T-cell (primary cell): ENCODE measurements at regions not wholly inside any gene's neighbourhood (a gene's known extent, or its start where the extent isn't known, plus 50 kb on each side); places are given as distances from the start of the nearest gene placed in this dataset.

Experiments
- ATAC-seq, 4 experiments: fragments of 200-7000 bp in 3 of 4; fragments of 150-1000 bp in 1 of 4; cut with Tn5 transposase; replicated peaks in 1 of 4; 1 replicate in 3 of 4; 2 replicates in 1 of 4; pipeline ENCODE4 v1.10.0; 2021; ENCODE audit warnings: moderate library complexity in 3 of 4, mild to moderate bottlenecking in 2 of 4, moderate number of reproducible peaks in 1 of 4
- CTCF ChIA-PET, 2 donors: fragments of 300-600 bp; sonication (Branson Sonifier 250); formaldehyde crosslinking; loops; one replicate each; lab custom pipeline; 2022; ENCODE audit warnings: antibody characterized with exemption in 2 of 2; lab: Charles Lee
- POLR2A ChIA-PET, 2 donors: fragments of 300-600 bp; sonication (Branson Sonifier 250); formaldehyde crosslinking; loops; one replicate each; lab custom pipeline; 2022; ENCODE audit warnings: antibody characterized with exemption in 2 of 2; lab: Charles Lee
- DNase-seq, 35 experiments: peaks; one replicate each; pipeline versions ENCODE4 v3.0.0 to v3.0.0-alpha.2; 2013 to 2023
- H3K27ac ChIP-seq: one replicate; pipeline ENCODE4 v1.5.1; 2013; ENCODE audit warnings: low read length
- H3K27me3 ChIP-seq, 2 experiments: replicated peaks in 1 of 2; 1 replicate in 1 of 2; 2 replicates in 1 of 2; pipeline versions ENCODE4 v1.6.1 to v1.7.0; 2013; ENCODE audit warnings: low read length in 1 of 2, mixed read lengths in 1 of 2; ENCODE audit not compliant: control insufficient read depth in 2 of 2, insufficient read depth in 2 of 2; ENCODE audit errors: extremely low read depth in 1 of 2
- H3K36me3 ChIP-seq, 2 donors: 1 replicate in 1 of 2; 2 replicates in 1 of 2; pipeline versions ENCODE4 v1.6.1 to v1.7.0; 2013; ENCODE audit warnings: low read length in 1 of 2; ENCODE audit not compliant: control insufficient read depth in 2 of 2, insufficient read depth in 1 of 2; ENCODE audit errors: extremely low read depth in 1 of 2
- H3K4me1 ChIP-seq, 2 experiments: 1 replicate in 1 of 2; 2 replicates in 1 of 2; pipeline versions ENCODE4 v1.6.1 to v1.7.0; 2013; ENCODE audit warnings: low read length in 2 of 2, mixed read lengths in 1 of 2; ENCODE audit not compliant: insufficient read depth in 2 of 2, control insufficient read depth in 1 of 2; ENCODE audit errors: extremely low read depth in 1 of 2
- H3K4me3 ChIP-seq, 2 donors: 1 replicate in 1 of 2; 2 replicates in 1 of 2; pipeline versions ENCODE4 v1.5.1 to v1.7.0; 2013; ENCODE audit warnings: mild to moderate bottlenecking in 2 of 2, low read length in 1 of 2, moderate library complexity in 1 of 2; ENCODE audit not compliant: control insufficient read depth in 1 of 2; ENCODE audit errors: extremely low read depth in 1 of 2
- H3K9me3 ChIP-seq: 2 replicates; pipeline ENCODE4 v1.7.0; 2013
- H3K27ac Mint-ChIP-seq, 2 donors: one replicate each; pipeline ENCODE4 v1.8.0; 2020 to 2021; ENCODE audit warnings: mild to moderate bottlenecking in 2 of 2, mixed read lengths in 2 of 2
- H3K27me3 Mint-ChIP-seq, 2 donors: one replicate each; pipeline ENCODE4 v1.8.0; 2021 to 2022; ENCODE audit warnings: mixed read lengths in 2 of 2
- H3K36me3 Mint-ChIP-seq: one replicate; pipeline ENCODE4 v1.8.0; 2021; ENCODE audit warnings: mixed read lengths
- H3K4me1 Mint-ChIP-seq, 3 donors: one replicate each; pipeline ENCODE4 v1.8.0; 2020 to 2022; ENCODE audit warnings: mixed read lengths in 3 of 3, mild to moderate bottlenecking in 1 of 3
- H3K4me3 Mint-ChIP-seq, 3 donors: one replicate each; pipeline ENCODE4 v1.8.0; 2020 to 2022; ENCODE audit warnings: mild to moderate bottlenecking in 3 of 3, mixed read lengths in 3 of 3, moderate library complexity in 3 of 3
- H3K9me3 Mint-ChIP-seq, 3 donors: one replicate each; pipeline ENCODE4 v1.8.0; 2020 to 2022; ENCODE audit warnings: mixed read lengths in 3 of 3
- WGBS: methylation state at CpG from one replicate; pipeline ENCODE4 v1.1.5; 2013; ENCODE audit warnings: missing lambda C conversion rate; ENCODE audit not compliant: insufficient coverage; 5-methylcytosine and 5-hydroxymethylcytosine counted together

DNA sequence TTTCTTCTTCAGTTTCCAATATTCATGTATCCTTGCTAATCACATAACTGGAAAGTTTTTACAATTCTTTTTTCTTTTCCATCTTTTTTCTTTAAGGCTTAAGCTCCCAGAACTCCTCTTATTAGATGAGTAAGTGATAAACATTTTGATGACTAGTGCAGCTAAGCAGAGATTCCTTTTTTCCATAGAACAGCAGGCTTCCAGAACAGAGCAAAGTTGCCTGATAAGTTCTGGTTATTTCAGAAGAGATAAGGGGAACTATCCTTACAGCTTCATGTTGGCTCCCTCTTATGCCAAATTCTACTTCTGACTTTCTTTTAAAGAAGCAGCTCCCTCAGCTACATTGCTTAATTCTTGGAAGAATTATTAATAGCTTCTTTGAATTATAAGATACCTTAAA lies 194.7 kb upstream of the FAR2 start:
- no peak overlapping the region for H3K27ac Mint-ChIP-seq
- ChIA-PET CTCF (no interaction called here), POLR2A (interaction anchor here in 1 of 2 donors (0.7 kb wide), 1 partner anchor 244 kb away, joined by 3 read pairs; no protein-coding TSS in a partner anchor)
- H3K4me1 ChIP-seq = no peaks in the 10 kb centered on the region
- ATAC-seq (no peak), DNase-seq (no peak)
- no peaks in the 10 kb centered on the region for H3K36me3 ChIP-seq
- no peaks in the 10 kb centered on the region for H3K27me3 ChIP-seq
- H3K4me3 ChIP-seq = no peak overlapping the region
- peaks cover 0 to 10% of the 10 kb centered on the region in 2 donors for H3K27me3 Mint-ChIP-seq
- no peaks in the 10 kb centered on the region for H3K4me1 Mint-ChIP-seq
- no peaks in the 10 kb centered on the region for H3K36me3 Mint-ChIP-seq
- H3K9me3 Mint-ChIP-seq = peaks cover 0 to 3% (median 0%) of the 10 kb centered on the region in 3 donors
- H3K27ac ChIP-seq = no peak overlapping the region
- no peak overlapping the region for H3K4me3 Mint-ChIP-seq
- no peaks in the 10 kb centered on the region for H3K9me3 ChIP-seq

DNA sequence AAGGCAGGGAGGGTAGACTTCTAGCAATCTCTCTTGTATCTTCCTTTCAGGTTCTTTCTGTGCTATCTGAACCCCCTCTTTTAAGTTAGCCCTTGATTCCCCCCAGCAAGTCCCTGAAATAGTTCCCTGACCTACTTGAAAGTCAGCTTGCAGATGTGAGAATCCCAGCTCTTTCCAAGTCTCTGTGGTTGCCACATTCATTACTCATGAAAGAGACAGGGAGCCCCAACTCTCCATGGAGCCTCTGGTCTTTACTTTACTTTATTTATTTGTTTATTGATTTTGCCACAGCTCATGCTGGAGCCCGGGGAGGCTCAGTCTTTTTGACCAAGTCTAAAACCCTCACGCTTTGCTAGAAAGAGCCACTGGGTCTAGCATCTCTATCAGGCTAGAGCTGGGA lies 193.6 kb upstream of the FAR2 start:
- ChIA-PET CTCF (no interaction called here), POLR2A (no interaction called here)
- H3K4me3 Mint-ChIP-seq = no peak overlapping the region
- ATAC-seq (no peak), DNase-seq (no peak)
- no peaks in the 10 kb centered on the region for H3K36me3 Mint-ChIP-seq
- H3K27me3 Mint-ChIP-seq = peaks cover 0 to 13% of the 10 kb centered on the region in 2 donors
- Histone ChIP-seq H3K36me3 (no peaks in the 10 kb centered on the region), H3K27me3 (no peaks in the 10 kb centered on the region), H3K27ac (no peak overlapping the region), H3K4me1 (no peaks in the 10 kb centered on the region), H3K4me3 (no peak overlapping the region), H3K9me3 (no peaks in the 10 kb centered on the region)
- no CpG with 5 or more reads among the region's 2 CpGs for WGBS
- H3K27ac Mint-ChIP-seq = no peak overlapping the region
- H3K4me1 Mint-ChIP-seq = no peaks in the 10 kb centered on the region
- H3K9me3 Mint-ChIP-seq = peaks cover 0 to 4% (median 3%) of the 10 kb centered on the region in 3 donors

DNA sequence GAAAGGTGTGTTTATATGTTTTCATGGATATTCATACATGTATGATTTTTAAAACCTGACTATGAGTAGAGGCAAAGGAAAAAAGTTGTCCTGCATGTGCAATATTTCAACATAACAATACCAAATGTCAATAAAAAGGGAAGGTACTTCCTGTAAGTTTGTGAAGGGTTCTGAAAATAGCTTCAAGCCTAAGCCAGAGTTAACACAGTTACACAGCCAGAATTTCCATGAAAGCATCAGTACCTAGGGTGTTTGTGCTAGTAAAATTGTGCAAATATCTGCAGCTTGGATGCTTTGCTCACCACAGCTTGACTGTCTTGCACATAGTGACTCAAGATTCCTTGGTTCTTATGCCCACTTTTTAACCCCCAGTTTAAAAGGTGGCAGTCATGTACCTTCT lies 193.1 kb upstream of the FAR2 start:
- H3K4me3 Mint-ChIP-seq = no peak overlapping the region
- no peaks in the 10 kb centered on the region for H3K4me1 ChIP-seq
- H3K9me3 ChIP-seq = no peaks in the 10 kb centered on the region
- H3K36me3 ChIP-seq = no peaks in the 10 kb centered on the region
- H3K27ac ChIP-seq = no peak overlapping the region
- H3K36me3 Mint-ChIP-seq = no peaks in the 10 kb centered on the region
- CTCF ChIA-PET = no interaction called here
- H3K4me3 ChIP-seq = no peak overlapping the region
- no peak for DNase-seq
- peaks cover 0 to 4% (median 3%) of the 10 kb centered on the region in 3 donors for H3K9me3 Mint-ChIP-seq
- H3K27me3 ChIP-seq = no peaks in the 10 kb centered on the region
- POLR2A ChIA-PET = no interaction called here
- H3K27me3 Mint-ChIP-seq = peaks cover 0 to 13% of the 10 kb centered on the region in 2 donors
- no peak for ATAC-seq
- no peak overlapping the region for H3K27ac Mint-ChIP-seq
- H3K4me1 Mint-ChIP-seq = no peaks in the 10 kb centered on the region

DNA sequence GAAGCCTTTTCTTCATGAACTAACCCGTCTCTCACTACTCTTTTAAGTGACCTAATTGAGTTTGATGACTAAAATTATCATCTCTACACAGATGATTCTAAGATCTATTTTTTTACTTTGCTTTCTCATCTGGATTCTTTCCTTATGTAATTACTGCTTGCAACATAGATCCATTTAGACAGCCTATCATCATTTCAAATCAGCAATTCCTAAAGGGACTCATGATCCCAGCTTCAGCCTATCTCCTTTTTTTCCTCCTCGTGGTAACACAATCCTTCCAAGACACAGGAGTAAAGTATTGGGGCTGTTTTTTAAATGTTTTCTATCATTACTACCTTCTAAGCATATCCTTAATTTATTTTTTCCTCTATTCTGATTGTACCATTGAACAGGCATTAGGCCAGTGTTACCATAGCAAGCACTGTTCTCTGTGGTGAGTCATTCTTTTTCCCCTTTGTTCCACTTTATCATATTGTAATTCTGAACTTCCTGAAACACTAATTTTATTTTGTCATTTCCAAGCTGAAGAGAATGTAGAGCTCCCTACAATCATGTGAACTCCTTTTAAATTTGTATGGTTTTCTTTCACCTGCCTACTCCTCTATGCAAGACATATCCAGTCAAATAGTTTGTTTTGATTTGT lies 190.4 kb upstream of the FAR2 start:
- peaks cover 0 to 4% (median 3%) of the 10 kb centered on the region in 3 donors for H3K9me3 Mint-ChIP-seq
- H3K4me3 Mint-ChIP-seq = no peak overlapping the region
- Histone ChIP-seq H3K36me3 (no peaks in the 10 kb centered on the region), H3K27me3 (no peaks in the 10 kb centered on the region), H3K4me1 (no peaks in the 10 kb centered on the region), H3K4me3 (no peak overlapping the region), H3K27ac (no peak overlapping the region), H3K9me3 (no peaks in the 10 kb centered on the region)
- H3K36me3 Mint-ChIP-seq = no peaks in the 10 kb centered on the region
- H3K4me1 Mint-ChIP-seq = no peaks in the 10 kb centered on the region
- H3K27ac Mint-ChIP-seq = no peak overlapping the region
- POLR2A ChIA-PET = no interaction called here
- ATAC-seq = no peak
- no CpG with 5 or more reads among the region's 2 CpGs for WGBS
- peaks cover 0 to 17% of the 10 kb centered on the region in 2 donors for H3K27me3 Mint-ChIP-seq
- DNase-seq = no peak
- CTCF ChIA-PET = no interaction called here

DNA sequence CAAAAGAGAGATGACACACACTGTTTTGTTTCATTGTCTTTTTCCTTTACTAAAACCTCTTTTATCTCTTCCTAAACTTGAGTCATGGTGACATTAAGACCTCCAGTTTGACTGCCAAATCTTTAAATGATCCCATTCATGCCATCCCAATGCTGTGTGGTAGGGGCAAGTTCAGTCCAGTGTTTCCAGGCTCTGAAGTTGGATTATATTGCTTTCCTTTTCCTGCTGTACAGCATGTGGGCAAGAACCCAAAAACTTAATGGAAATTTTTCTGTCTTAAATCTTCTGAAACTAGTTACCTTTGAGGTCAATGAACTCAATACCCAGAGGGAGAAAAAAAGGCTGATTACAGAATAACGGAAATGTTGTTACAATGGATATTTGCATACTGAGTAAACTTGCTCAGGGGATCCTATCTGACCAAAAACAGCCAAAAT lies 187.1 kb upstream of the FAR2 start:
- ATAC-seq (no peak), DNase-seq (no peak)
- ChIA-PET POLR2A (no interaction called here), CTCF (no interaction called here)
- Histone ChIP-seq H3K4me1 (no peaks in the 10 kb centered on the region), H3K4me3 (no peak overlapping the region), H3K27me3 (no peaks in the 10 kb centered on the region), H3K36me3 (no peaks in the 10 kb centered on the region), H3K27ac (no peak overlapping the region), H3K9me3 (no peaks in the 10 kb centered on the region)
- WGBS = no CpG with 5 or more reads among the region's 1 CpG
- Mint-ChIP-seq H3K4me1 (no peaks in the 10 kb centered on the region), H3K27ac (no peak overlapping the region), H3K27me3 (peaks cover 8 to 25% of the 10 kb centered on the region in 2 donors), H3K4me3 (no peak overlapping the region), H3K9me3 (peaks cover 0 to 4% (median 3%) of the 10 kb centered on the region in 3 donors), H3K36me3 (no peaks in the 10 kb centered on the region)

DNA sequence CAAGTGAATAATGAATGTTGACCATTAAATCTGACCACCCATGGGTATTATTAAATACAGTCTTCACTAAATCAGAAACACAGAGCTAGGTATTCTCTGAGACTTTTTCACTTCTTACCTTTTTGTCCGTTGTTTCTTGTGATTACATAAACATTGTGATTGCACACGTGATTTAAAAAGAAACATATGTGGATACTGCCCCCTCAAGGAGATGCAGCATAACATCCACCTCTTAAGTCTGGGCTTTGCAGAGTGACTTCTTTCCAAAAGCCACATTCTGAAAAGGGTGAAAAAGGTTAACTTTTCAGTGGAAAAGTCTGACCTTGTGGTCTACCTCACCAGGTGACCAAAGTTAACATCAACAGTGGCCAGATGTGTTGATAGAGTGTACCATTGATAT lies 185.5 kb upstream of the FAR2 start:
- ATAC-seq (no peak), DNase-seq (peak in 1 of 35 experiments; percentile 3)
- H3K4me1 ChIP-seq = no peaks in the 10 kb centered on the region
- Mint-ChIP-seq H3K36me3 (no peaks in the 10 kb centered on the region), H3K4me1 (no peaks in the 10 kb centered on the region), H3K27me3 (peaks cover 8 to 28% of the 10 kb centered on the region in 2 donors), H3K27ac (no peak overlapping the region), H3K9me3 (peaks cover 0 to 4% (median 3%) of the 10 kb centered on the region in 3 donors), H3K4me3 (no peak overlapping the region)
- H3K36me3 ChIP-seq = no peaks in the 10 kb centered on the region
- ChIA-PET POLR2A (no interaction called here), CTCF (no interaction called here)
- H3K27me3 ChIP-seq = peaks cover 0 to 4% of the 10 kb centered on the region in 2 experiments
- no CpG with 5 or more reads among the region's 2 CpGs for WGBS
- no peak overlapping the region for H3K27ac ChIP-seq
- H3K4me3 ChIP-seq = no peak overlapping the region
- H3K9me3 ChIP-seq = no peaks in the 10 kb centered on the region
